GM18867 (cell line): ENCODE measurements at regions not wholly inside any gene's neighbourhood (a gene's known extent, or its start where the extent isn't known, plus 50 kb on each side); places are given as distances from the start of the nearest gene placed in this dataset.
"Not testable (repeated sequence)": the region's sequence is repeated elsewhere in the genome, so short reads cannot be mapped to it uniquely, and the experiment has no call there.

Source experiments
- ATAC-seq: cut with Tn5 transposase; IDR thresholded peaks from one replicate; pipeline ENCODE4 v1.9.1; 2021; ENCODE audit warnings: mild to moderate bottlenecking, moderate library complexity; ENCODE audit not compliant: unreplicated experiment

GRCh38 chr4:112770114-112770513 is 133.2 kb downstream of the LARP7 start:
- ATAC-seq = no peak

GRCh38 chr4:112775801-112776200 is 138.9 kb downstream of the LARP7 start:
- ATAC-seq = no peak

- ATAC-seq = no peak
Measured at GRCh38 chr4:112776535-112776934, 139.6 kb downstream of the LARP7 start.

- ATAC-seq = no peak
Measured at GRCh38 chr4:112778520-112778919, 141.6 kb downstream of the LARP7 start.

GRCh38 chr4:112793033-112793432 is 156.1 kb downstream of the LARP7 start:
- no peak for ATAC-seq

GRCh38 chr4:112800001-112800400 is 163.1 kb downstream of the LARP7 start:
- no peak for ATAC-seq

- ATAC-seq = no peak
Measured at GRCh38 chr4:112801341-112801740, 164.4 kb downstream of the LARP7 start.

- no peak for ATAC-seq
Measured at GRCh38 chr4:112802780-112803179, 165.8 kb downstream of the LARP7 start.

GRCh38 chr4:112807083-112807482 is 170.1 kb downstream of the LARP7 start:
- peak; percentile 75 for ATAC-seq

- ATAC-seq = no peak
Measured at GRCh38 chr4:112808001-112808400, 171.1 kb downstream of the LARP7 start.

GRCh38 chr4:112813790-112814189 is 176.8 kb downstream of the LARP7 start:
- ATAC-seq = no peak

GRCh38 chr4:112817933-112818593 is 181.1 kb downstream of the LARP7 start:
- ATAC-seq = peak; percentile 96

- peak; percentile 55 for ATAC-seq
Measured at GRCh38 chr4:112818594-112818965, 181.6 kb downstream of the LARP7 start.

- no peak for ATAC-seq
Measured at GRCh38 chr4:112819729-112820128, 182.8 kb downstream of the LARP7 start.

- ATAC-seq = no peak
Measured at GRCh38 chr4:112823156-112823555, 186.2 kb downstream of the LARP7 start.

GRCh38 chr4:112823606-112824005 is 186.7 kb downstream of the LARP7 start:
- no peak for ATAC-seq

- no peak for ATAC-seq
Measured at GRCh38 chr4:112830753-112831386, 193.9 kb downstream of the LARP7 start.

- ATAC-seq = no peak
Measured at GRCh38 chr4:112832493-112832892, 195.6 kb downstream of the LARP7 start.

GRCh38 chr4:112836895-112837294 is 200.0 kb downstream of the LARP7 start:
- ATAC-seq = no peak

GRCh38 chr4:112838015-112838414 is 201.1 kb downstream of the LARP7 start:
- not testable (repeated sequence) for ATAC-seq

- ATAC-seq = no peak
Measured at GRCh38 chr4:112840061-112840460, 203.1 kb downstream of the LARP7 start.

GRCh38 chr4:112840619-112841018 is 203.7 kb downstream of the LARP7 start:
- no peak for ATAC-seq

GRCh38 chr4:112842513-112842912 is 205.6 kb downstream of the LARP7 start:
- ATAC-seq = no peak
